HG03060 (cell line): ENCODE measurements at regions not wholly inside any gene's neighbourhood (a gene's known extent, or its start where the extent isn't known, plus 50 kb on each side); places are given as distances from the start of the nearest gene placed in this dataset.

ENCODE experiments used
- ATAC-seq: cut with Tn5 transposase; IDR thresholded peaks from one replicate; pipeline ENCODE4 v1.9.1; 2021; ENCODE audit warnings: low read depth, moderate number of reproducible peaks; ENCODE audit not compliant: unreplicated experiment

DNA sequence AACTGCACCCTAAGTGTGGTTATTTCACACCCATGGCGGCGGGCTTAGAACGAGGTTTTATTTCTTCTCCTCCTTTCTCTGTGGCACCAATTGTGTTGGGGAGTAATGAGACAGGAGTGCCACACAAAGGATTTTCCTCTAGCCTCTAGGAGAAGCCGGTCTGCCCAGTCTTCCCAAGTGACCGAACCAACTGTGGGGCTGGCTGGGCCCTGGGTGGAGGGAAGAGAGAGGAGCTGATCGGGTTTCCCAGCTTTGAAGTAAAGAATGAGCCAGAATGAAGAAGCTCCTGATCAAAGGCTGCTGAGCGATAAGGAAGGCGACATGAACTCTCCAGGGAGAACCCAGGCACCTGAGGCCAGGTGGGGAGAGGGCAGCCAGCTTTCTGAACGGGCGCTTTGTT is 616.0 kb upstream of the BTBD3 start:
- ATAC-seq = no peak

DNA sequence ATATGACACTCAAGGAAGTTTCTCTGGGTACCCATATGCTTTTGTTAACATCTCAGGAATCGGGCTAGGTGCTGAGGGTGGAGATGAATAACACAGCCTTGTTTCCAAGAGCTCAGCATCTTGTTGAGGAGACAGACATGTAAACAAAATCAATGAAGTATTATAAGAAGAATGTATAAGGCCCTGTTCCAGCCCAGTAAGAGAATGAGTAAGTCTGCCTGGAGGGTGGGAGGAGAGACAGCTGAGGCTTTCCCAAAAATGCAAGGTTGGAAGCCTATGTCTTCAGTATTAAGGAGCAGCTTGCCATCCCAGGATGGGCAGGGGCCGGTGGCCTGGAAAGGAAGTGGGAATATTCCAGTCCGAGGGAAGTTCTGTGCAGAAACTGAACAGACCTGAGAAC is 615.3 kb upstream of the BTBD3 start:
- ATAC-seq = no peak

DNA sequence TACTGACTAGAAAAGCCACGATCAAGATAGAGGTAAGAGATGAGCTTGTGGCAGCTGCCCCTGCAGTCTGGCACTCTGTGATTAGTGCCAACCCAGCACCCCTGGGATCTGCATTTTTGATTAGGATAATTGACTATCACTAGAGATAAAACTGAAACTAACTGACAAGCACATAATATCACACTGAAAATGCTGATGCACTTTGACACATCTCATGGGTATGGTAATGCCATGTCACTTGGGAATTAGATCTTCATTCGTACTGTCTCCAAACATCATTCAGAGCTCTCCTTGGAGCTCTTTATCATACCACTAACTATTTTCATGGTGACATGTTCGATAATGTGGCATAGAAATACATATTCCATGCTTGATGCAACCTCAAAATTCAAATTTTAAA is 612.9 kb upstream of the BTBD3 start:
- no peak for ATAC-seq

DNA sequence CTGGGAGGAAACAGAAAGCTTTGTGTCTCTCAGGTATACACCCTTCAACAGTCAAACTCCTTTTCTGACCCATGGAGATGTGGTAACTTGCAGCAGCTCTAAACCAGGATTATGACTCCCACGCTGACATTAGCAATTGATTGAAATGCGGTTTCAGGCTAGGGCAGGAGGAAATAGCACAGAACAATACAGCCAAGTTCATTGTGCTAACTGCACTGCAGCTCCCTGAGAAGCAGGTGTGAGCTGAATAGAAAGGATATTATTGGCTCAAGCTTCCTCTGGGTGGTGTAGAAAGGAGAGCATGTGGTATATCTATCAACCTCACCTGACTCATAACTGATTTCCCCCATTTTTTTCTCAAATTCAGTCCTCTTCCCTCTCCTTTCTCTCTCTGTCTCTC is 612.3 kb upstream of the BTBD3 start:
- ATAC-seq = no peak

DNA sequence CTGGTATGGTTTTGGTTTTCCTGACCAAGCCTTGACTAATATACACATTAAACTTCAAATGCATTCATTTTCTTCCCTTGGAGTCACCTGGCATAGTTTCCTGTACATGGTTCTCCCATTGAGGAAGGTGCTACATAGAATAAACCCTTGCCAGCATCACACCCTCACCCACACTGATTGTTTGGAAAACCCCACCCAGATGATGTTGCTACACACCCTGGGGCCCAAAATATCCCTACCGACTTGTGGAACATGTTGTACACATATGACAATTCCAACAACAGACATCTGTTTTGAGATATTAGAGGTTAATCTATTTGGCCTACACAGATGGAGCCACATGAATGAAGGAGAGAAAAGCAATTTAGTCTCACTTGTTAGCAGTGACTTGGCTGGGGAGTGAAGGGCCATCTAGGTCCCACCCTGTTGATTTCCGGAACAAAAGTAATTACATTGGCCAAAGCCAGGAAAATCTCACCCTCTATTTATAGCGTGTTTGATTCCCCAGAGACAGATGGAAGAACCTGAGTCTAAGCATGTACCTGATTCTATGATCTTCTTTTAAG is 606.0 kb upstream of the BTBD3 start:
- ATAC-seq = no peak

DNA sequence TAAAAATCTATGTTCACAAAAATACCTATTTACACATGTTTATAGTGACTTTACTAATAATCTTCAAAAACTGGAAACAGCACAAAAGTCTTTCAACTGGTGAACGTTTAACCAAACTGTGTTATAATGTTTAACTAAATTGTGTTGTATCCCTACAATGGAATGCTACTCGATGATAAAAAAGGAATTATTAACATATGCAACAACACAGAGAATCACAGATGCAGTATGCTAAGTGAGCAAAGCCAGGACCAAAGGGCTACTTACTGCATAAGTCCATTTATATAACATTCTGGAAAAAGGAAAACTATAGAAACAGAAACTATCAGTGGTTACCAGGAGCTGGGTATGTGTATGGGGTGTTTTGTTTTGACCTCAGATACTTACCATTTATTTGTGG is 602.2 kb upstream of the BTBD3 start:
- ATAC-seq = no peak

DNA sequence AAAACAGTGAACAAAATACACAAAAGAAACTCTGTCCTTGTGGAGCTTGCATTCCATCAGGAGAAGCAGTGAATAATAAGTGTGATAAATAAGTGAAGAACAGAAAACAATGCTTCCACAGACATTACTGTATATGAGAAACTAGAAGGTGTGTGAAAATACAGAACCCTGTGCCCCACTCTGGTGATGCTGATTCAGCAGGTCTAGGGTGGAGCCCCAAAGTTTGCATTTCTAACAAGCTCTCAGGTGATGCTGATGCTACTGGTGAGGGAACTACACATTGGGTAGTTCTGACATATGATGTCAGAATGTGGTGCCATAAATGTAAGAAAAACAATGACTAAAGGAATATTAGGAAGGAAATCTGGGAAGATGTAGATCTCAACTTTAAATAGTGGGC is 601.4 kb upstream of the BTBD3 start:
- no peak for ATAC-seq

DNA sequence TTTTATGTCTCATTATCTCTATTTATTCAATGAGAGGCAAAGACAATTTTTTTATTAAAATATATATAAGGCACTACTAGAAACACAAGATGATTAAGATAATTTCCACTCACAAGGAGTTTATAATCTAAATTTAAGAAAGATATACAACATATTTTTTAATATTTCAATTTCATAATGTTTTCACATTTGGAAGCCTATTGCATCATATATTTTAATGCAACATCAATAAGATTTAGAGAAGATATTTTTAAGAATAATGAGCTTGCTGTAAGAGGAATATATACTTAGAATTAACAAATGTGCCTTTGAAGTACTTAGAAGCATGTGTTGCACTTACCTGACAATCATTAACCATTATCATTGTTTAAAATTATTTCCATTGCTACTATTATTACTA is 597.7 kb upstream of the BTBD3 start:
- no peak for ATAC-seq

DNA sequence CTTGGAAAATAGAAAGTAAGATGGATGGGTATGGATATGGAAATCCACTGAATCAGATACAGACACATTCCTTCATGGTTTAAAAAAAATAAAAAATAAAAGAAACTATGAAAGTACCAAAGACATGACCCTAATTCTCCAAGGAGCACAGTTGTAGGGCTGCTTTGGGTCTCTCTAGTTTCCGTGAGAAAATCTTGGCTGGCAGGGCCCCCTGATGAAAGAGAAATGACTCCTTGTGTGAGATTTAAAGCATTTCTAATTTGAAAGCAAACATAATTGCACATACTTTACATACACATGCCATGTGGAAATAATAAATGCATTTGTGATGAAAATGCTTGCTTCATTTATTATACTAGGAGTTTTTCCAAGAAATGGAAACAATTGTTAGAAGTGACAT is 593.9 kb upstream of the BTBD3 start:
- ATAC-seq = no peak

DNA sequence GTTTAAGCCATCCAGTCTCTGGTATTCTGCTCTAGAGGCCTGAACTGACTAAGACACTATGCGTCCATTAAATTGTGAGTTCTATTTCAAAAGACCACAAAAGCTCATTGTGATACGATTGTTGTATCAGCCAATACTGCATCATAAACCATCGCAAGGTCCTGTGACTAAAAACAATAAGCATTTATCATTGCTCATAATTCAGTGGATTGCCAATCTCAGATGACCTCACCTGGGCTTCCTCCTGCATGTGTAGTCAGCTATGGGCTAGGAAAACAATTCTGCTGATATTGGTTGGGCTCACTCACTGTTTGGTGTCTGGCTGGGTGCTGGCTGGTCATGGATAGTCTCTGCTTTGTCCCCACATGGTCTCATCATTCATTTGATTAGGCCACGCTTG is 592.7 kb upstream of the BTBD3 start:
- ATAC-seq = no peak

DNA sequence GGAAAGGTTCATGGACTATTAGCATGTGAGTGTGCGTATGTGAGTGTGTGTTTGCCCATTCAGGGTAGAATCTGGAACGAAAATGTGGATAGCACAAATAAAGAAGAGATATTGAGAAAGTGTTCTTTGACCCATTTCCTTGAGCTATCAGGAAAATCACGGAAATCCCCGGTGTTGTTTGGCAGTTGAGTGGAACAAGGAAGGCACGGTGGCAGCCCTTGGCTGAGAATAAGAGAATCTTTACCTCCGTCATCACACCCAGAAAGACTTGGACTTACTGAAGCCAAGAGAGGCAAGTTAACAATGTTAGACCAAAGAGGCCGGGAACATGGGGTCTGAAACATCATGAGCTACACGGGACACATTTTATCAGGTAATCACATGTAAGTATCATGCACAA is 588.9 kb upstream of the BTBD3 start:
- no peak for ATAC-seq

DNA sequence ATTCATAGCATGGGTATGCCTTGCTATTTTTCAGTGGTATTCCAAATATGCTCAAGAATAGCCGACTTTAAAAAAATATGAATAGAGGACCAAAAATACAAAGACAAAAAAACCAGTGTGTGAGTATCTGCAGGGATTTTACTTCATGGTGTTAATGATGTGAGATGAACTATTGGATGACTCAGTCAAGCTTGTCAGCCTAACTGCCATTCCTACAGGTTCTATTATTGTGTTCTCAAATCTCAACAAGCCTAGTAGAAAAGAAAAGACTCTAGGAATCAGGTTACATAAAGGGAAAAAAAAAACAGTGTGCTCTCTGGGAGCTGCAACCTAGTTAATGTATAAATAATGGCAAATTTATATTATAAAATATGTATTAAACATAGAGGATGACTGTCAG is 588.4 kb upstream of the BTBD3 start:
- no peak for ATAC-seq

DNA sequence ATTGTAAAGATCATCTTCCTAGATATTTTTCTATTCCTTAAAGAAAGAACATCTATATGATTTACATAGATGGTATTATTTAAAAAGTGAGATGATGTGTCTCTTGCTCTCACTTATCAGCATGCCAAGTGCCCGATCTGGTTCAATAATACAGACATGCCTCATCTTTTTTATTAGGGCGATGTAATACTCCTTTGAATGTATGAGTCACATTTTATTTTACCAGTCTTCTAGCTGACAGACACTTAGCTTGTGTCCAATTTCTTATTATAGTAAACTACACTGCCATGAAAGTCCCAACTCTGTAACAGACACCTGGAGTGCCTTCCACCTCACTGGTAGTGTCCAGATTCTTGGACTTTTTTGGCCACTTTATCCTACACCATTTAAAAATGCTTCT is 586.6 kb upstream of the BTBD3 start:
- ATAC-seq = no peak

DNA sequence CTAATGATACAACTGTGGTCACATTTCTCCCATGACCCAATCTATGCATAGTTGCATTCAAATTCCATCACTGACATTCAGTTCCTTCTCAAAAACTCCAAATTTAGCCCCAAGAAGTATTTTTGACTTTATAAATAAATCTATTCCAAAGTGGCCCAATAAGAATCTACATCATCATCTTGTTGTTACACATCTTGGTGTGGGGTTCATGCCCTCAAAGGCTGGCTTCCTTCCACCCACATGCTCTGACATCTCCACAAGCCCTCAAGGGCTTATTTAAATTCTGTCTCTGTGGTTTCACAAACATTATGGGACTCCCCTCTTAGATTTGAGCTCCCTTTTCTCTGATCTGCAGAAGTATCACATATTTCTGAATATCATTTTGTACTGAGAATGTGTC is 585.3 kb upstream of the BTBD3 start:
- no peak for ATAC-seq

DNA sequence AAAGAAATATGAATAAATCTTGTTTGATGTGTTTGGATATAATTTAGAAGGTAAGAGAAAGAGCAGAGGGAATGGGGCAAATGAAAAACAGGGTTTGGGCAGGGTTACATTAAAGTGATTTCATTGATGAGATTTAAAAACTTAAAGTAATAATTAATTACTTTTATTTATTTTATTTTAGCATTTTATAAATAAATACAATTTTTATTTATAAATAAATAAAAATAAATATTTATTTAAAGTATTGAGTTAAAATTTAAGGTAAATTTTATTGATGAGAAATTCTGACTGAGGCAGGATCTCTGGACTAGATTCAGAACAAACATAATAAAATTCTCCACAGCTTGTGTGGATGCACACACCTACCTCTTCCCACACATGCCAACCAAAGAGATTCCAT is 584.1 kb upstream of the BTBD3 start:
- ATAC-seq = no peak

DNA sequence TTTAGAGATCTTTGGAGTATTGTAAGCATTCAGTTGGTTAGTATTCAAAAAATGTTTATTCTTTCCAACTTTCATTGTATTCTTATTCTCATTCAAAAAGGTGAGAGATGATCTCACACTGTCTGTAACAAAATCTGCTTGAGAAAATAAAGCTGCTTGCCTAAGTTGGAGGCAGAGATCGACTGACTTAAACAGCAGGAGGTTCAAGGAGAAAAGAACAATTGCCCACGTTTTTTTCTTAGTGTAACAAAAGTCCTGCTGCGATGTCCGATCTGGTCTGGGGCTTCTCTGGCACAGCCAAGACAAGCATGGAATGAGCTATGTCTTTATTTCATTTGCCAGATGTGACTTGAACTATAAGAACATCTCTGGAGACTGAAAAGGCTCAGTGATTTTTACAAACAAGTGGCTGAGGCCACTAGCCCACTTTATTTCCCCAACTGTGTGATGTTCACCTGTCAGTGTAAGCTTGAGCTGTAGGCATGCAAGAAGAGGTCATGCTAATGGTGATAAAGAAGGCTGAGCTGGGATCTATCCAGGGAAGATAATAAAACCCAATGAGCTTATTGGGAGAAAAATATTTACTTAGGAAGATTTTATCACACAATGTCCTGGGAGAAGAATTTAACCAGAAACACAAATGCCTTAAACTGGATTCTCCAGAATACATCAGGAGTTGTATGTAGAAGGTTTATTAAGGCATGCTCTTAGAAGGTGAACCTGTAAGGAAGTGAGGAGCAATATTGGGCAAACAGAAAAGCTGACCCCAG is 580.1 kb upstream of the BTBD3 start:
- no peak for ATAC-seq

DNA sequence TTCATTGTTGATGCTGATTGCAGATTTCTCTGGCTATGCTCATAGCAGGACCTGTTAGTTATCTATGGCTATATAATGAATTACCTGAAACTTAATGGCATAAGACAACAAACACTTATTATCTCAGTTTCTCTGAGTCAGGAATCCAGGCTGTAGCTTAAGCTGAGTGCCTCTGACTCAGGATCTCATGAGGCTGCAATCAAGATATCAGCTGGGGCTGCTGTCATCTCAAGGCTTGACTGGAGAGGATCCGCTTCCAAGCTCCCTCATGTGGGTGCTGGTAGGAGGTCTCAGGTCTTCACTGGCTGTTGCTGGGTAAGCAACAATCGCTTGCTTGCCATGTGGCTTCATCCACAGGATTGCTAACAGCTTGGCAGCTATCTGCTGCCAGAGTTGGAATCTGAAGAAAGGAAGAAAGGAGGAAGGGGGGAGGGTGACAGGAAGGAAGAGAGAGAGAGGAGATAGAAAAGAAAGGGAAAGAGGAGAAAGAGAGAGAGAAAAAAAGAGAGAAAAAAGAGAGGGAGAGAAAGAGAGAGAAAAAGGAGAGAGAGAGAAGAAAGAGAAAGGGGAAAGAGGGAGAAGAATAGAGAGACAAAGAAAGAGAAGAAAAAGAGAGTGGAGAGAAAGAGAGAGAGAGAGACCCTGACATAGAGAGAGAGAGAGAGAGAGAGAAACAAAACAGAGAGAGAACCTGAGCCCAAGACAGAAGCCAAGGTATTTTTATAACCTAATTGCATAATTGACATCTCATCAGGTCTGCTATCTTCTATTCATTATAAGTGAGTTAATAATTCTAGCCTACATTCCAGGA is 579.0 kb upstream of the BTBD3 start:
- ATAC-seq = no peak

DNA sequence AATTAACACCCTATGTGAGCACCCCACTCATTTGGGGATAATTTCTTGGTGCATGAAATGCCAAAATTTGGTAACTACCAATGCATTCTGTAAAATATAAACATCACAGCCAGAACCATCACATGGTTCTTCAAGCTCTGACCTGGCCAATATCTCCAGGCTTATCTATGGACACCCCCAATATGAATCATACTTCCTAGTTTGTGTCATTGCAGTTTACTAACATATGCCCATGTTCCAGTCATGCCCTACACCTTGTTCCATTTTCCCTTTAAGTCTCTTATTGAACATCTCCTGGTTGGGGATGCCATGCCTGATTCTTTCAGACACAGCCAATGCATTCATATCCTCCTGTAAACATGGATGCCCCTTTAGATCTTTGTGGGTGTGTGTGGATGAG is 572.8 kb upstream of the BTBD3 start:
- no peak for ATAC-seq

DNA sequence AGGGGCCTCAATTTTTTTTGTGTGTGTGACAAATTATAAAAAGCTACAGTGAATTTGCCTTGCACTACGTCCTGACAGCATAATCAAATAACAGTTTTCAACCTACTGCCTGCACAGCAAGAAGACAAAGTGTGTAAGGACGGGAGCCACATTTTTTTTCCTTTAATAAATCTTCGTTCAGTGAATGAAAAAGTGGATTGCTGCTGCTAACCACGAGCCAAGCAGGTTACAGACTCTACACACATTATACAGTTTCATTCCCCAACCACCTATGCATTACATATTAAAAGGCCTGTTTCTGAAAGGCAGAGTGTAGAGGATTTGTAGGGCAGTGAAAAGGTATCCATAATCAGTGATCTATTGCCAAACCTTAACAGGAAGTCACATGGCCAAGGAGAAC is 570.0 kb upstream of the BTBD3 start:
- no peak for ATAC-seq

DNA sequence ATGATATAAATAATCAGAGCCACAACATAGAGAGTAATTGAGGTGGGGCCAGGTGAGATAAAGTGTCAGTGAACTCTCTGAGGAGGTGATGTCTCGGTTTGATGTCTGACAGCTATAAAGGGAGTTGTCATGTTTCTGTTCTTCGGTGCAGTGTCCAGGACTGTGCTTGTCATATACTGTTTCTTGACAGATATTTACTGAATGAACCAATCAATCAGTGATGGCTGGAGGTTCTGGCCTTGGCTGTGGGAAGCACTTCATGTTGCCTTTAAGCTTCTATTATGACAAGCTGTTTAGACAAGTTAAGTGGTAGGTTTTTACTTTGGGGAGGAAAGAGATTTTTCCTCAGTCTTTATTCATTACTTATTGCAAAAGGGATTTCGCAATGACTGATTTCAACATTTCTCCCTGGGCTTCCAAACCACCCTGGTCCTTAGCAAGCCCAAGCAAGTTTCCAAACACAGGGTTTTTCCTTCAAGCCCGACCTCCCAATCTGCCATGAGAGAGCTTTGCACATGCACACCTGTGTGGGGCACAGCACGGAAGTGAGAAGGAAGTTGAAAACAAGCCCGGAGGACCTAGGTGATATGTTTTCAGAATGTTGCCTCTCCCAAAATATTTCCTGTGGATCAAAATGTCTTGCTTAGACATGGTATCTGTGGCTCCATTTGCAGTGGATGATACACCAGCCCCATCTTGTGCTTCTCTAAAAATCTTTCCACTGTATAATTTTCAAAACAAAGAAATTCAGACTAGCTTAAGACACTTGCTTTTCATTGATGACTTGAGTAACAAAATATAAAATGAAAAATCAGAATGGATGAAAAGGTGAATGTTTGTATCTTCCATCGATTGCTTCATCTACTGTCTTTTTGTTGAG is 567.3 kb upstream of the BTBD3 start:
- no peak for ATAC-seq

DNA sequence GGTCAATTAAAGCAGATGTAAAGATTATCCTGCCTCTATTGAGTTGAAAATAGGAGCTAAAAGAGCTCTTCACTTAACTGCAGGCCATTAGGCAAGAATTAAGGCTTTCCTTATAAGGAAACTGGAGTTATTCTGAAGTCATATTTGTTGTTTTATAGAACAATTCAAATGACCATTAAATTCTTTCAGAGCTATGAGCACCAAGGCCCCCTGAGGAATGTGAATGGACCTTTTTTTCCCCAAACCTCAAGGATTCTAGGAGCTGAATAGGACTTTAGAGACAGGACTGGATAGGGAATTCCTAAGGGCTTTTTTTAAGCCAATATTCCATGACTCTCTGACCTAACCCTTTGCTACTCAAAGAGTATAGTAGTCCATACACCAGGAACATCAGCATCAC is 565.7 kb upstream of the BTBD3 start:
- no peak for ATAC-seq
